Keratinocyte (primary cell): ENCODE measurements at regions not wholly inside any gene's neighbourhood (a gene's known extent, or its start where the extent isn't known, plus 50 kb on each side); places are given as distances from the start of the nearest gene placed in this dataset.

Source experiments
- DNase-seq: peaks from one replicate; pipeline ENCODE4 v3.0.0-alpha.2; 2011; ENCODE audit warnings: low read depth, missing footprints, low spot score
- FAIRE-seq: peaks from 2 replicates; lab custom pipeline; 2011; peaks lifted over from hg19 to GRCh38; lab: Jason Lieb, UNC
- H2AFZ ChIP-seq: 2 replicates; pipeline ENCODE4 v1.6.0; 2012; ENCODE audit warnings: low read length, control low read depth, inconsistent platforms; ENCODE audit not compliant: control insufficient read depth
- H3K27ac ChIP-seq: 2 replicates; pipeline ENCODE4 v1.5.1; 2011; ENCODE audit warnings: low read length; ENCODE audit not compliant: control insufficient read depth, insufficient read depth
- H3K27me3 ChIP-seq: 3 replicates; pipeline ENCODE4 v1.6.0; 2011; ENCODE audit warnings: low read length; ENCODE audit not compliant: control insufficient read depth, insufficient read depth; ENCODE audit errors: extremely low read depth
- H3K36me3 ChIP-seq, 2 experiments: 2 replicates in 1 of 2; 3 replicates in 1 of 2; pipeline ENCODE4 v1.5.1; 2011; ENCODE audit warnings: low read length in 2 of 2, mild to moderate bottlenecking in 1 of 2; ENCODE audit not compliant: control insufficient read depth in 2 of 2, insufficient read depth in 2 of 2; ENCODE audit errors: extremely low read depth in 1 of 2
- H3K4me1 ChIP-seq: 3 replicates; pipeline ENCODE4 v1.5.1; 2011; ENCODE audit warnings: low read length; ENCODE audit not compliant: control insufficient read depth, insufficient read depth; ENCODE audit errors: extremely low read depth
- H3K4me2 ChIP-seq: 3 replicates; pipeline ENCODE4 v1.6.0; 2011; ENCODE audit warnings: low read depth, low read length; ENCODE audit not compliant: control insufficient read depth, insufficient read depth; ENCODE audit errors: extremely low read depth
- H3K4me3 ChIP-seq, 3 experiments: fragments of 200-600 bp in 1 of 3; sonication (generic) in 1 of 3; 2 replicates in 2 of 3; 3 replicates in 1 of 3; pipeline ENCODE4 v1.5.1; 2011 to 2016; ENCODE audit warnings: low read length in 3 of 3, mild to moderate bottlenecking in 3 of 3, control low read depth in 2 of 3, inconsistent platforms in 1 of 3, low read depth in 1 of 3, mixed read lengths in 1 of 3, mixed run types in 1 of 3, moderate library complexity in 1 of 3; ENCODE audit not compliant: control insufficient read depth in 2 of 3, insufficient read depth in 2 of 3; ENCODE audit errors: extremely low read depth in 1 of 3
- H3K79me2 ChIP-seq: 2 replicates; pipeline ENCODE4 v1.6.0; 2012; ENCODE audit warnings: low read length; ENCODE audit not compliant: control insufficient read depth, insufficient read depth
- H3K9ac ChIP-seq: 3 replicates; pipeline ENCODE4 v1.6.0; 2011; ENCODE audit warnings: low read length; ENCODE audit not compliant: control insufficient read depth, insufficient read depth; ENCODE audit errors: extremely low read depth
- H3K9me1 ChIP-seq: 3 replicates; pipeline ENCODE4 v1.6.0; 2011; ENCODE audit warnings: low read length; ENCODE audit not compliant: control insufficient read depth, insufficient read depth; ENCODE audit errors: extremely low read depth
- H3K9me3 ChIP-seq: 2 replicates; pipeline ENCODE4 v1.5.1; 2012; ENCODE audit warnings: low read depth, low read length; ENCODE audit not compliant: control insufficient read depth
- H4K20me1 ChIP-seq: 3 replicates; pipeline ENCODE4 v1.6.0; 2011; ENCODE audit warnings: low read length; ENCODE audit not compliant: control insufficient read depth, insufficient read depth; ENCODE audit errors: extremely low read depth
- EZH2 ChIP-seq: IDR thresholded peaks from one replicate; pipeline ENCODE4 v1.6.1; 2012; ENCODE audit warnings: inconsistent platforms, mild to moderate bottlenecking, low read length, moderate library complexity
- dilution Hi-C: fragments of 300-500 bp; cut with MboI; formaldehyde crosslinking; loops from one replicate; pipeline ENCODE4 v1.7.0; 2020; ENCODE audit warnings: low sequenced_read_pairs; ENCODE audit not compliant: extremely low pct_ligation_motif_present
- TF ChIP-seq, protein P1 (sequence below), 3 experiments: IDR thresholded peaks in 1 of 3; conservative IDR thresholded peaks in 1 of 3; optimal IDR thresholded peaks in 1 of 3; 2 replicates in 2 of 3; 3 replicates in 1 of 3; pipeline versions ENCODE3 to v1.5.1; 2011; ENCODE audit warnings: low read length in 3 of 3, mild to moderate bottlenecking in 3 of 3, moderate library complexity in 2 of 3, control low read depth in 1 of 3, inconsistent platforms in 1 of 3; ENCODE audit not compliant: insufficient read depth in 2 of 3; ENCODE audit errors: extremely low read depth in 1 of 3

DNA sequence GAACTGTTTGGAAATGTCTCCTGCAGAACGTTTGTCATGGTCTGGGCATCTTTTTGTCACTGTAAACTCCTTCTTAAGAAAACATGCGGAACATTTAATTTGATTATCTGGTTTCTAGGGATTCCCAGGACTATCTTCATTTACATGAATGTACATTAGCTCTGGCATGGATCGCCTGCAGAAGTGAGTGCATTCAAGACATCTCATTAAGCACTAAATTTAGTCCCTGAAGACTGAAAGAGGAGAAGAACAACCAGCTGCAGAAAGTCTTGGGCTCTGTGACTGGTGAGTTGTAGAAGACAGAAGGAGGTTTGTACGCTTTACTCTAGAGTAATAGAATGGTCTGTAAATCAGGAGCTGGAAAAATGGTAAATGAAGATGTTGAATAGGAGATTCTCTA, 540.7 kb downstream of the BCKDHB start:
- Histone ChIP-seq H2AFZ (no peak overlapping the region), H3K4me3 (no peak overlapping the region), H4K20me1 (no peaks in the 10 kb centered on the region), H3K4me1 (no peaks in the 10 kb centered on the region), H3K79me2 (no peaks in the 10 kb centered on the region), H3K9me3 (no peaks in the 10 kb centered on the region), H3K27me3 (no peaks in the 10 kb centered on the region), H3K9me1 (no peaks in the 10 kb centered on the region), H3K36me3 (no peaks in the 10 kb centered on the region), H3K27ac (no peak overlapping the region), H3K4me2 (no peak overlapping the region), H3K9ac (no peak overlapping the region)
- dilution Hi-C loops: no loop called here
- no peak for FAIRE-seq
- DNase-seq: no peak
- TF ChIP-seq EZH2: no peak
- TF ChIP-seq, protein P1, sequence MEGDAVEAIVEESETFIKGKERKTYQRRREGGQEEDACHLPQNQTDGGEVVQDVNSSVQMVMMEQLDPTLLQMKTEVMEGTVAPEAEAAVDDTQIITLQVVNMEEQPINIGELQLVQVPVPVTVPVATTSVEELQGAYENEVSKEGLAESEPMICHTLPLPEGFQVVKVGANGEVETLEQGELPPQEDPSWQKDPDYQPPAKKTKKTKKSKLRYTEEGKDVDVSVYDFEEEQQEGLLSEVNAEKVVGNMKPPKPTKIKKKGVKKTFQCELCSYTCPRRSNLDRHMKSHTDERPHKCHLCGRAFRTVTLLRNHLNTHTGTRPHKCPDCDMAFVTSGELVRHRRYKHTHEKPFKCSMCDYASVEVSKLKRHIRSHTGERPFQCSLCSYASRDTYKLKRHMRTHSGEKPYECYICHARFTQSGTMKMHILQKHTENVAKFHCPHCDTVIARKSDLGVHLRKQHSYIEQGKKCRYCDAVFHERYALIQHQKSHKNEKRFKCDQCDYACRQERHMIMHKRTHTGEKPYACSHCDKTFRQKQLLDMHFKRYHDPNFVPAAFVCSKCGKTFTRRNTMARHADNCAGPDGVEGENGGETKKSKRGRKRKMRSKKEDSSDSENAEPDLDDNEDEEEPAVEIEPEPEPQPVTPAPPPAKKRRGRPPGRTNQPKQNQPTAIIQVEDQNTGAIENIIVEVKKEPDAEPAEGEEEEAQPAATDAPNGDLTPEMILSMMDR (optimal IDR thresholded peaks at IDR 0.05 in 1 of 3, IDR thresholded peaks at IDR 0.05 in 1 of 3, conservative IDR thresholded peaks at IDR 0.05 in 1 of 3; ENCODE audit: extremely low read depth in 1 of 3, insufficient read depth in 2 of 3, low read length in 3 of 3): no peak

DNA sequence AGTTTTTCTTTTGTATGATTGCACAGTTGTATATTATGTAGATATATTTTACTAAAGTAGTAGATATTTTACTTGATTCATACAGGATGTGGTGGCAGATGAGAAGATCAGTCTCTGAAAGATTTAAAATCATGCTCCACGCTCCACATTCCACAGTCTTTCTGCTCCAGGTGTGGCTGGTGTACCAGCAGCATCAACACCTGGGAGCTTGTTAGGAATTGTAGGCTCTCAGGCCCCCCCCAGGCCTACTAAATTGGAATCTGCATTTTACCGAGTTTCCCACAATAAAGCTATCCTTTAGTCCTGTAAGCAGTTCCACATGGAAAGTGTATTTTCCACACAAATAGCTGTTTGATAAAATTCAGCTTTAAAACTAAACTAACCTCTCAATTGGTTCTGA, 537.4 kb downstream of the BCKDHB start:
- no peaks in the 10 kb centered on the region for H3K9me3 ChIP-seq
- H3K27ac ChIP-seq: no peak overlapping the region
- DNase-seq (no peak), FAIRE-seq (no peak)
- TF ChIP-seq EZH2: no peak
- TF ChIP-seq, protein P1 (optimal IDR thresholded peaks at IDR 0.05 in 1 of 3, IDR thresholded peaks at IDR 0.05 in 1 of 3, conservative IDR thresholded peaks at IDR 0.05 in 1 of 3; ENCODE audit: extremely low read depth in 1 of 3, insufficient read depth in 2 of 3, low read length in 3 of 3): no peak
- H3K9ac ChIP-seq: no peak overlapping the region
- dilution Hi-C loops: no loop called here
- no peak overlapping the region for H2AFZ ChIP-seq
- no peaks in the 10 kb centered on the region for H3K27me3 ChIP-seq
- no peak overlapping the region for H3K4me3 ChIP-seq
- H3K79me2 ChIP-seq: no peaks in the 10 kb centered on the region
- H3K36me3 ChIP-seq: no peaks in the 10 kb centered on the region
- H4K20me1 ChIP-seq: no peaks in the 10 kb centered on the region
- H3K4me2 ChIP-seq: no peak overlapping the region
- H3K9me1 ChIP-seq: no peaks in the 10 kb centered on the region
- peaks cover 3% of the 10 kb centered on the region for H3K4me1 ChIP-seq
